ENCODE measurements at regions not wholly inside any gene's neighbourhood (a gene's known extent, or its start where the extent isn't known, plus 50 kb on each side); places are given as distances from the start of the nearest gene placed in this dataset.

- no peak overlapping the region for H3K9ac ChIP-seq (replicated peaks in 1 of 4; ENCODE audit: extremely low read depth in 1 of 4, low read depth in 3 of 4, low read length in 3 of 4)
- no peak overlapping the region for H3K27ac ChIP-seq (ENCODE audit: low read depth, low read length)
- no peaks in the 10 kb centered on the region for H3K79me2 ChIP-seq (ENCODE audit: control insufficient read depth in 1 of 2, insufficient read depth in 2 of 2, low read length in 2 of 2)
- no peaks in the 10 kb centered on the region; a peak in 1 of 4 replicates for H3K9me3 ChIP-seq (ENCODE audit: insufficient read depth in 2 of 2, low read depth in 1 of 2, low read length in 1 of 2)
- H2BK12ac ChIP-seq (ENCODE audit: low read depth, low read length) = 0 out of 2 replicates have a peak overlapping the region, but pooled peaks have one; percentile 33
- H2AK5ac ChIP-seq (ENCODE audit: low read depth, low read length) = no peak overlapping the region
- TF ChIP-seq NRF1 (IDR thresholded peaks at IDR 0.05; ENCODE audit: low read depth, low read length) (no peak), CBX8 (IDR thresholded peaks at IDR 0.05; ENCODE audit: borderline replicate concordance, low read depth, low read length) (no peak), CEBPB (IDR thresholded peaks at IDR 0.05; ENCODE audit: low read depth, low read length) (no peak), BACH1 (IDR thresholded peaks at IDR 0.05; ENCODE audit: low read length) (no peak), RXRA (IDR thresholded peaks at IDR 0.05; ENCODE audit: insufficient read depth, low read depth, low read length) (no peak), KDM1A (IDR thresholded peaks at IDR 0.05; ENCODE audit: borderline replicate concordance, low read length) (no peak), RFX5 (IDR thresholded peaks at IDR 0.05; ENCODE audit: borderline replicate concordance, low read depth, low read length) (no peak), SIN3A (conservative IDR thresholded peaks at IDR 0.05 in 1 of 2, IDR thresholded peaks at IDR 0.05 in 1 of 2; ENCODE audit: low read depth in 1 of 2, low read length in 2 of 2) (no peak), SUZ12 (IDR thresholded peaks at IDR 0.05; ENCODE audit: low read length) (no peak)
- no peak overlapping the region for H3K4ac ChIP-seq (replicated peaks; ENCODE audit: insufficient read length, low read depth, low read length)
- no peaks in the 10 kb centered on the region for H4K20me1 ChIP-seq (replicated peaks in 1 of 2; ENCODE audit: control insufficient read depth in 1 of 2, insufficient read depth in 2 of 2, low read length in 2 of 2)
- H2BK20ac ChIP-seq (ENCODE audit: low read length) = no peak overlapping the region
- no peaks in the 10 kb centered on the region for H3K36me3 ChIP-seq (ENCODE audit: control insufficient read depth in 2 of 4, insufficient read depth in 4 of 4, low read length in 3 of 4)
- CTCF ChIA-PET (ENCODE audit: partially characterized antibody) = interaction anchor here (0.6 to 1.6 kb wide), 4 partner anchors 13 to 201 kb away, joined by 3 to 6 read pairs (median 3); partner anchors contain the start of gene MYCN
- H3K23ac ChIP-seq (ENCODE audit: insufficient read length) = no peak overlapping the region
- no peak overlapping the region for H3K4me2 ChIP-seq (ENCODE audit: insufficient read depth in 1 of 2, low read depth in 2 of 2, low read length in 2 of 2)
- peak in 1 of 2 experiments; percentile 23 for DNase-seq (ENCODE audit: low read depth in 1 of 2, low spot score in 2 of 2)
- H2BK15ac ChIP-seq (ENCODE audit: low read length) = no peak overlapping the region
- POLR2A ChIA-PET (ENCODE audit: partially characterized antibody) = interaction anchor here (1.2 kb wide), 1 partner anchor 34 kb away, joined by 3 read pairs; no protein-coding TSS in a partner anchor
- no peak overlapping the region for H3K18ac ChIP-seq (ENCODE audit: extremely low read depth, low read length)
- WGBS, 2 experiments (ENCODE audit: extremely low coverage in 1 of 2, insufficient coverage in 1 of 2, insufficient read length in 1 of 2, insufficient replicate concordance in 2 of 2, low coverage in 1 of 2, low lambda C conversion rate in 2 of 2, missing lambda C conversion rate in 1 of 2) = 88% methylated on average over 9 of the region's 9 CpGs; no CpG with 5 or more reads in 1 of the 2 experiments
- H2AFZ ChIP-seq (ENCODE audit: low read length) = no peak overlapping the region
- no peak overlapping the region for H3K14ac ChIP-seq (ENCODE audit: insufficient read length)
- H3K4me1 ChIP-seq (replicated peaks in 1 of 4; ENCODE audit: control insufficient read depth in 3 of 4, insufficient read depth in 4 of 4, low read length in 3 of 4) = peaks cover 0 to 3% (median 0%) of the 10 kb centered on the region in 4 experiments; a peak in 1 of 7 replicates
- no peaks in the 10 kb centered on the region for H3K23me2 ChIP-seq (ENCODE audit: low read depth, low read length)
- H2BK5ac ChIP-seq (ENCODE audit: low read depth, low read length) = no peak overlapping the region
- H3K56ac ChIP-seq (replicated peaks; ENCODE audit: insufficient read length, low read depth, low read length) = no peak overlapping the region
- no peaks in the 10 kb centered on the region for H3K27me3 ChIP-seq (replicated peaks in 1 of 4; ENCODE audit: control insufficient read depth in 3 of 4, extremely low read depth in 1 of 4, insufficient read depth in 3 of 4, low read length in 3 of 4)
- no peak overlapping the region for H3K4me3 ChIP-seq (ENCODE audit: extremely low read depth in 1 of 4, insufficient read depth in 2 of 4, low read depth in 3 of 4, low read length in 4 of 4)
- no peak overlapping the region for H4K8ac ChIP-seq (ENCODE audit: extremely low read depth, insufficient read depth, low read length)
- no peak overlapping the region for H4K5ac ChIP-seq (ENCODE audit: insufficient read length, low read depth, low read length)
- H4K91ac ChIP-seq (replicated peaks; ENCODE audit: insufficient read length, low read length) = no peak overlapping the region
- FAIRE-seq = no peak
- no peaks in the 10 kb centered on the region for H3K79me1 ChIP-seq (ENCODE audit: low read depth, low read length)
- no peak overlapping the region for H2BK120ac ChIP-seq (replicated peaks; ENCODE audit: low read depth, low read length)
These were observed 199.6 kb downstream of the MYCN start for GRCh38 chr2:16139663-16140615.

All from H1 (cell line).